ENCODE measurements at regions not wholly inside any gene's neighbourhood (a gene's known extent, or its start where the extent isn't known, plus 50 kb on each side); places are given as distances from the start of the nearest gene placed in this dataset.
A peak's percentile ranks its signal among the peaks of the same experiment; 100 is the strongest.

DNA sequence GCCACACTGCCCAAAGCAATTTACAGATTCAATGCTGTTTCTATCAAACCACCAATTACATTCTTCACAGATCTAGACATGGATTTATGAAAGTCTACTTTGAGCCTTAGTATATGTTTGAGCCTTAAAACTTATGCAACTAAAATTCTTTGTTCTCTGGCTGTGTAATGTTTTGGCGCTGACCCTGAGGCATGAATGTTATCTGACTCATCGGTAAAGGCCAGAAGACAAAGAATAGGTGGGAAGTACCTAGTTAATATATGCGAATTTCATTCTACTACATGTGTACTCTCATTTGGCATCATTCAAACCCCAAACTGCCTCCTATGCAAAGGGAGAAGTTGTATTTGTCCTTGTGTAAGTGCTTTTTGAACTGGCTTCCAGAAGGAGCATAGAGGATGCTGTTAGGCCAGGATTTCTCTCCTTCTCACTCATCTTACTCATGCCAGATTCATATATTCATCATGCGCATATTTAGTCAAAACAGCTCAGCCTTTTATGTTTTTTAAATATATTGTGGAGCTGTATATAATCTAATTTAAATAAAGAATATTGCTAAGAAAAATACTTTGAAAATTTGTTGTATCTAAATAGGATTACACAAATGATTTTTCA lies 204.2 kb downstream of the NFKBIZ start:
- Histone ChIP-seq H3K56ac (ENCODE audit: low read length) (no peak overlapping the region), H3K79me1 (ENCODE audit: low read length) (no peaks in the 10 kb centered on the region), H2BK5ac (ENCODE audit: low read length) (no peak overlapping the region), H3K4me1 (ENCODE audit: control insufficient read depth, low read depth, low read length) (no peaks in the 10 kb centered on the region), H3K4ac (ENCODE audit: low read depth, low read length) (no peak overlapping the region), H4K5ac (ENCODE audit: low read length) (no peak overlapping the region), H3K4me3 (ENCODE audit: low read length) (no peak overlapping the region), H2BK120ac (ENCODE audit: low read depth, low read length) (no peak overlapping the region), H3K27me3 (ENCODE audit: insufficient read depth, low read length, poor library complexity) (no peaks in the 10 kb centered on the region), H4K8ac (ENCODE audit: low read depth, low read length) (no peak overlapping the region), H2AK5ac (ENCODE audit: low read length) (no peak overlapping the region), H3K9ac (ENCODE audit: low read length) (no peak overlapping the region), H3K79me2 (ENCODE audit: control insufficient read depth, insufficient read depth, low read length) (no peaks in the 10 kb centered on the region), H3K4me2 (ENCODE audit: low read length) (no peak overlapping the region), H3K18ac (ENCODE audit: low read length) (no peak overlapping the region), H2BK15ac (replicated peaks; ENCODE audit: low read depth) (no peak overlapping the region), H3K27ac (ENCODE audit: low read depth, low read length) (no peak overlapping the region), H3K36me3 (ENCODE audit: control insufficient read depth, insufficient read depth, low read length) (no peaks in the 10 kb centered on the region), H3K23ac (ENCODE audit: low read length) (no peak overlapping the region)
- peak; percentile 16 for DNase-seq
- no CpG with 5 or more reads among the region's 4 CpGs for WGBS (ENCODE audit: extremely low coverage, insufficient coverage, low lambda C conversion rate)

DNA sequence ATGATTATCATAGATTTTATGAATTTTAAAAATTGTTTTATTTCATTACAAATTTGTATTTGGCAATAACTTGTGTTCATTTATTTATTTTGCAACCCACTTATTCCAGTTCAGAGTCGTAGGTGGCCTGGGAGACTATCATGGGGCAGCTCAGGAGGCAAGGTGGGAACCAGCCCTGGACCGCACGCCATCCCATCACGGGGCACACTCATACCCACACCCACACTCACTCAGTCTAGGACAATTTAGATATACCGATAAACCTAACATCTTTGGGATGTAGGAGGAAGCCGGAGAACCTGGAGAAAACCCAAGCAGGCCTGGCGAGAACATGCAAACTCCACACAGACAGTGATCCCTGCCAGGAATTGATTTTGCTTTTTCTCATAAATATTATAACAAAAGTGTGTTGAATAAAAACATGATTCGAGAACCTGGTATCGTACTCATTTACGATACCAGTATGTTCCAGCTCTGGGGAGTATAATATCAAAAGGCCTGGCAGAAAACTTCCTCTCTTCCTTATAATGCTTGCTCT lies 205.3 kb downstream of the NFKBIZ start:
- H2BK120ac ChIP-seq (ENCODE audit: low read depth, low read length): no peak overlapping the region
- H4K8ac ChIP-seq (ENCODE audit: low read depth, low read length): no peak overlapping the region
- H3K18ac ChIP-seq (ENCODE audit: low read length): no peak overlapping the region
- no peak overlapping the region for H2BK15ac ChIP-seq (replicated peaks; ENCODE audit: low read depth)
- no CpG with 5 or more reads among the region's 10 CpGs for WGBS (ENCODE audit: extremely low coverage, insufficient coverage, low lambda C conversion rate)
- no peak overlapping the region for H3K9ac ChIP-seq (ENCODE audit: low read length)
- no peak overlapping the region for H2BK5ac ChIP-seq (ENCODE audit: low read length)
- no peak overlapping the region for H2AK5ac ChIP-seq (ENCODE audit: low read length)
- H3K4me1 ChIP-seq (ENCODE audit: control insufficient read depth, low read depth, low read length): no peaks in the 10 kb centered on the region
- H3K23ac ChIP-seq (ENCODE audit: low read length): no peak overlapping the region
- H3K79me1 ChIP-seq (ENCODE audit: low read length): no peaks in the 10 kb centered on the region
- no peaks in the 10 kb centered on the region for H3K79me2 ChIP-seq (ENCODE audit: control insufficient read depth, insufficient read depth, low read length)
- no peak overlapping the region for H4K5ac ChIP-seq (ENCODE audit: low read length)
- no peaks in the 10 kb centered on the region for H3K27me3 ChIP-seq (ENCODE audit: insufficient read depth, low read length, poor library complexity)
- H3K56ac ChIP-seq (ENCODE audit: low read length): no peak overlapping the region
- H3K4me2 ChIP-seq (ENCODE audit: low read length): no peak overlapping the region
- H3K36me3 ChIP-seq (ENCODE audit: control insufficient read depth, insufficient read depth, low read length): no peaks in the 10 kb centered on the region
- H3K4ac ChIP-seq (ENCODE audit: low read depth, low read length): no peak overlapping the region
- H3K4me3 ChIP-seq (ENCODE audit: low read length): no peak overlapping the region
- DNase-seq: no peak
- H3K27ac ChIP-seq (ENCODE audit: low read depth, low read length): no peak overlapping the region

DNA sequence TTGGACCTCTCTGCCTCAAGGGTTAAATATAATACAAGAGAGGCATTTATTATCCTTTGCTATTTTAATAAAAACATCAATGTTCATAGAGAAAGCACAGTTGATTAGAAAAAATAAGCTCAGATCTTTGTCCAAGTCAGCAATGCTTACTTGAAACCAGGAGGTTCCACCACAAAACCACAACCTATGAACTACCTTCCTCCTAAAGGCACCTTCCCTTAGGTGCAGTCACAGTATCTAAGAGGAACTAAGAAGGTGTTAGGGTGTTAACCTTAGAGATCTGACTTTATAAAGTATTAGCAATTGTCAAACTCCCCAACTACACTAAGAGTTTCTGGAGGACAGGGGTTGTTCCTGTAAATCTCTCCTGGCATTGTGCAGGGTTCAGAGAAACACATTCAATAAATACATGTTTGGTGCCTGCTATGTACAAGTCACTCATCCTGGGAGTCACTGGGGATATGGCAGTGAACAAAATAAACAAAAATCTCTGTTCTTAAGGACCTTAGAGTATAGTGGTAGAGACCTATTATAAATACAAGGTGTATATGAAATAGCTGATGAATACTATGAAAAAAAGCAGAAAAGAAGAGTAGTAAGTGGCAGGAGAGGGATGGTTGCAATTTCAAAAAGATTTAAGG lies 208.6 kb downstream of the NFKBIZ start:
- Histone ChIP-seq H2BK5ac (ENCODE audit: low read length) (no peak overlapping the region), H3K9ac (ENCODE audit: low read length) (no peak overlapping the region), H3K4me3 (ENCODE audit: low read length) (no peak overlapping the region), H4K8ac (ENCODE audit: low read depth, low read length) (no peak overlapping the region), H3K27ac (ENCODE audit: low read depth, low read length) (no peak overlapping the region), H3K79me1 (ENCODE audit: low read length) (no peaks in the 10 kb centered on the region), H3K4me2 (ENCODE audit: low read length) (no peak overlapping the region), H3K4ac (ENCODE audit: low read depth, low read length) (no peak overlapping the region), H2BK15ac (replicated peaks; ENCODE audit: low read depth) (no peak overlapping the region), H2AK5ac (ENCODE audit: low read length) (no peak overlapping the region), H3K56ac (ENCODE audit: low read length) (no peak overlapping the region), H3K23ac (ENCODE audit: low read length) (no peak overlapping the region), H3K36me3 (ENCODE audit: control insufficient read depth, insufficient read depth, low read length) (no peaks in the 10 kb centered on the region), H2BK120ac (ENCODE audit: low read depth, low read length) (no peak overlapping the region), H3K4me1 (ENCODE audit: control insufficient read depth, low read depth, low read length) (no peaks in the 10 kb centered on the region), H4K5ac (ENCODE audit: low read length) (no peak overlapping the region), H3K18ac (ENCODE audit: low read length) (no peak overlapping the region), H3K79me2 (ENCODE audit: control insufficient read depth, insufficient read depth, low read length) (no peaks in the 10 kb centered on the region), H3K27me3 (ENCODE audit: insufficient read depth, low read length, poor library complexity) (no peaks in the 10 kb centered on the region)
- no peak for DNase-seq

- H3K27me3 ChIP-seq (ENCODE audit: insufficient read depth, low read length, poor library complexity): no peaks in the 10 kb centered on the region
- H4K8ac ChIP-seq (ENCODE audit: low read depth, low read length): no peak overlapping the region
- H2BK15ac ChIP-seq (replicated peaks; ENCODE audit: low read depth): no peak overlapping the region
- no peaks in the 10 kb centered on the region for H3K4me1 ChIP-seq (ENCODE audit: control insufficient read depth, low read depth, low read length)
- no peak overlapping the region for H2AK5ac ChIP-seq (ENCODE audit: low read length)
- no CpG with 5 or more reads among the region's 8 CpGs for WGBS (ENCODE audit: extremely low coverage, insufficient coverage, low lambda C conversion rate)
- H3K36me3 ChIP-seq (ENCODE audit: control insufficient read depth, insufficient read depth, low read length): no peaks in the 10 kb centered on the region
- DNase-seq: no peak
- no peak overlapping the region for H2BK120ac ChIP-seq (ENCODE audit: low read depth, low read length)
- H3K23ac ChIP-seq (ENCODE audit: low read length): no peak overlapping the region
- H3K4ac ChIP-seq (ENCODE audit: low read depth, low read length): no peak overlapping the region
- H4K5ac ChIP-seq (ENCODE audit: low read length): no peak overlapping the region
- no peak overlapping the region for H3K27ac ChIP-seq (ENCODE audit: low read depth, low read length)
- H3K79me1 ChIP-seq (ENCODE audit: low read length): no peaks in the 10 kb centered on the region
- no peaks in the 10 kb centered on the region for H3K79me2 ChIP-seq (ENCODE audit: control insufficient read depth, insufficient read depth, low read length)
- no peak overlapping the region for H3K18ac ChIP-seq (ENCODE audit: low read length)
- no peak overlapping the region for H3K56ac ChIP-seq (ENCODE audit: low read length)
- H3K4me3 ChIP-seq (ENCODE audit: low read length): no peak overlapping the region
- no peak overlapping the region for H2BK5ac ChIP-seq (ENCODE audit: low read length)
- no peak overlapping the region for H3K9ac ChIP-seq (ENCODE audit: low read length)
- no peak overlapping the region for H3K4me2 ChIP-seq (ENCODE audit: low read length)
Measured at GRCh38 chr3:102059145-102059943, 210.0 kb downstream of the NFKBIZ start.

- WGBS (ENCODE audit: extremely low coverage, insufficient coverage, low lambda C conversion rate): no CpG with 5 or more reads among the region's 1 CpG
- H4K5ac ChIP-seq (ENCODE audit: low read length): no peak overlapping the region
- H3K4me1 ChIP-seq (ENCODE audit: control insufficient read depth, low read depth, low read length): no peaks in the 10 kb centered on the region
- H3K4ac ChIP-seq (ENCODE audit: low read depth, low read length): no peak overlapping the region
- H3K9ac ChIP-seq (ENCODE audit: low read length): no peak overlapping the region
- no peak overlapping the region for H3K18ac ChIP-seq (ENCODE audit: low read length)
- H3K27ac ChIP-seq (ENCODE audit: low read depth, low read length): no peak overlapping the region
- H2BK15ac ChIP-seq (replicated peaks; ENCODE audit: low read depth): no peak overlapping the region
- no peak overlapping the region for H3K4me3 ChIP-seq (ENCODE audit: low read length)
- no peak overlapping the region for H3K23ac ChIP-seq (ENCODE audit: low read length)
- H3K79me2 ChIP-seq (ENCODE audit: control insufficient read depth, insufficient read depth, low read length): no peaks in the 10 kb centered on the region
- no peak overlapping the region for H3K56ac ChIP-seq (ENCODE audit: low read length)
- H2AK5ac ChIP-seq (ENCODE audit: low read length): no peak overlapping the region
- H3K79me1 ChIP-seq (ENCODE audit: low read length): no peaks in the 10 kb centered on the region
- no peak overlapping the region for H2BK120ac ChIP-seq (ENCODE audit: low read depth, low read length)
- H3K36me3 ChIP-seq (ENCODE audit: control insufficient read depth, insufficient read depth, low read length): no peaks in the 10 kb centered on the region
- H3K4me2 ChIP-seq (ENCODE audit: low read length): no peak overlapping the region
- no peak overlapping the region for H4K8ac ChIP-seq (ENCODE audit: low read depth, low read length)
- no peak overlapping the region for H2BK5ac ChIP-seq (ENCODE audit: low read length)
- no peaks in the 10 kb centered on the region for H3K27me3 ChIP-seq (ENCODE audit: insufficient read depth, low read length, poor library complexity)
- DNase-seq: no peak
Measured at GRCh38 chr3:102060814-102061213, 211.5 kb downstream of the NFKBIZ start.
